ENCODE measurements at regions not wholly inside any gene's neighbourhood (a gene's known extent, or its start where the extent isn't known, plus 50 kb on each side); places are given as distances from the start of the nearest gene placed in this dataset.

GRCh38 chr9:16193066-16193465 is 640.2 kb downstream of the CCDC171 start:
- no peak for DNase-seq (ENCODE audit: extremely low read depth in 1 of 2, low read depth in 1 of 2)

GRCh38 chr9:16196206-16196605 is 643.4 kb downstream of the CCDC171 start:
- DNase-seq (ENCODE audit: extremely low read depth in 1 of 2, low read depth in 1 of 2) = no peak

GRCh38 chr9:16197578-16198370 is 644.9 kb downstream of the CCDC171 start:
- DNase-seq (ENCODE audit: extremely low read depth in 1 of 2, low read depth in 1 of 2) = no peak

- DNase-seq (ENCODE audit: extremely low read depth in 1 of 2, low read depth in 1 of 2) = no peak
Measured at GRCh38 chr9:16198996-16199395, 646.2 kb downstream of the CCDC171 start.

- DNase-seq (ENCODE audit: extremely low read depth in 1 of 2, low read depth in 1 of 2) = no peak
Measured at GRCh38 chr9:16202221-16202620, 649.4 kb downstream of the CCDC171 start.

- DNase-seq (ENCODE audit: extremely low read depth in 1 of 2, low read depth in 1 of 2) = no peak
Measured at GRCh38 chr9:16202914-16203728, 650.3 kb downstream of the CCDC171 start.

- DNase-seq (ENCODE audit: extremely low read depth in 1 of 2, low read depth in 1 of 2) = no peak
Measured at GRCh38 chr9:16203729-16204573, 651.1 kb downstream of the CCDC171 start.

GRCh38 chr9:16205455-16205854 is 652.6 kb downstream of the CCDC171 start:
- DNase-seq (ENCODE audit: extremely low read depth in 1 of 2, low read depth in 1 of 2) = no peak

- no peak for DNase-seq (ENCODE audit: extremely low read depth in 1 of 2, low read depth in 1 of 2)
Measured at GRCh38 chr9:16206518-16206917, 653.7 kb downstream of the CCDC171 start.

- DNase-seq (ENCODE audit: extremely low read depth in 1 of 2, low read depth in 1 of 2) = no peak
Measured at GRCh38 chr9:16207161-16207560, 654.3 kb downstream of the CCDC171 start.

GRCh38 chr9:16210440-16210839 is 657.6 kb downstream of the CCDC171 start:
- no peak for DNase-seq (ENCODE audit: extremely low read depth in 1 of 2, low read depth in 1 of 2)

GRCh38 chr9:16211946-16212345 is 658.5 kb downstream of the BNC2 start:
- no peak for DNase-seq (ENCODE audit: extremely low read depth in 1 of 2, low read depth in 1 of 2)

GRCh38 chr9:16213781-16214515 is 656.5 kb downstream of the BNC2 start:
- DNase-seq (ENCODE audit: extremely low read depth in 1 of 2, low read depth in 1 of 2) = no peak

- DNase-seq (ENCODE audit: extremely low read depth in 1 of 2, low read depth in 1 of 2) = no peak
Measured at GRCh38 chr9:16214677-16215352, 655.7 kb downstream of the BNC2 start.

GRCh38 chr9:16215353-16215680 is 655.2 kb downstream of the BNC2 start:
- no peak for DNase-seq (ENCODE audit: extremely low read depth in 1 of 2, low read depth in 1 of 2)

- DNase-seq (ENCODE audit: extremely low read depth in 1 of 2, low read depth in 1 of 2) = no peak
Measured at GRCh38 chr9:16217943-16218701, 652.3 kb downstream of the BNC2 start.

- DNase-seq (ENCODE audit: extremely low read depth in 1 of 2, low read depth in 1 of 2) = no peak
Measured at GRCh38 chr9:16221366-16221765, 649.1 kb downstream of the BNC2 start.

GRCh38 chr9:16221822-16222547 is 648.5 kb downstream of the BNC2 start:
- no peak for DNase-seq (ENCODE audit: extremely low read depth in 1 of 2, low read depth in 1 of 2)
